Fibroblast of the aortic adventitia (primary cell): ENCODE measurements at regions not wholly inside any gene's neighbourhood (a gene's known extent, or its start where the extent isn't known, plus 50 kb on each side); places are given as distances from the start of the nearest gene placed in this dataset.

Experiments used
- DNase-seq: peaks from one replicate; pipeline ENCODE4 v3.0.0-alpha.2; 2010; ENCODE audit warnings: low read depth
- H3K4me3 ChIP-seq: 2 replicates; pipeline ENCODE4 v1.5.1; 2011; ENCODE audit warnings: low read depth, mild to moderate bottlenecking, control low read depth, low read length, moderate library complexity
- CTCF ChIP-seq: IDR thresholded peaks from 2 replicates; pipeline ENCODE4 v1.5.1; 2011; ENCODE audit warnings: mild to moderate bottlenecking, low read length, control low read depth, inconsistent platforms; ENCODE audit not compliant: insufficient read depth

DNA sequence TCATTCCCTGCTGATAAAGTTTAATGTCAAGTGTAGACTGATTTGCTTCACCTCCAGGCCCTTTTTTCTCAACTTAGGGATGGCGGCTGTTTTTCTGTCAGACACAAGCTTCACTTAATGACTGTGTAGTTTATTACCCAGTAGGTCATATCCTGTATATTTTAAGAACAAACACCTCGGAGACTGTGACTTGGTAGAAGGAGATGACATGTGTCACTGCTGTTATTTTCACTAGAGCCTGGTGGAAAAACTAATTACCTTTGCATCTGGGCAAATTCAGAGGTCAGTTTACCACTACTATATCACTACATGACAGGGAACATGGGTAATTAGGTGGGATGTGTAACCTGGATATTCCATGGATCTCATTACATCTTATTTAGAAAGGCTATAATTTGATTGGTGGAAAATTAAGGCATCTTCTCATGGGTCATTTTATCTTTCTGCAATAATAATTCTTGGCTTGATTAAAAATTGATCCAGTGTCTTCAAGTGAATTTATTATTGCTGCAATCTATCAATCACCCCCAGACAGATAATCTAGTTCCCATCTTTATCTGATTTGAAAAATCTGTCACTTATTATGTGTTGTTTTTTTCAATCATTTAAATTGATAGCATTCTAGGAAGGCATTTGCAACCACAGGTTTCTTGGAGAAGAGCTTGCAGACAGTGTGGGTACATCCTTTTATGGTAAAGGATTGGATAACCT, 353.8 kb upstream of the SPRED2 start:
- no peak overlapping the region for H3K4me3 ChIP-seq
- no peak for TF ChIP-seq CTCF
- no peak for DNase-seq

GRCh38 chr2:65782996-65783650, 350.7 kb upstream of the SPRED2 start:
- H3K4me3 ChIP-seq = no peak overlapping the region
- TF ChIP-seq CTCF = no peak
- no peak for DNase-seq

DNA sequence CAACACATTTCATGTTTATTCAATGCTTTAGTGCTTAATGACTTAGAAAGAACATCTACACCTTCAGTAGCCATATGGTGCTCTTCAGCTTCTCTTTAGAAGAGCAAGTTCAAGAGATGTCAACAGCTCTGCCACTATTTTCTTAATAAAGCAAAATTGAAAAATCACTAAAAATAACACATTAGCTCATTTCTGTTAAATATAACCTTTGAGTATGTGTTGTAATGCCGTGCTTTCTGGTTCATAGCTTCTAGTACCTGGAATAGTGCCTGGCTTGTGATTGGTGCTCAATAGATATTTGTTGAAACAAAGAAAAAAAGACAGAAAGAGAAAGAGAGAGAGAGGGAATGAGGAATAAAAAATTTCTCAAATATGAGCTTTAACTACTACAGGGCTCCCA, 349.8 kb upstream of the SPRED2 start:
- no peak overlapping the region for H3K4me3 ChIP-seq
- DNase-seq = no peak
- TF ChIP-seq CTCF = no peak

DNA sequence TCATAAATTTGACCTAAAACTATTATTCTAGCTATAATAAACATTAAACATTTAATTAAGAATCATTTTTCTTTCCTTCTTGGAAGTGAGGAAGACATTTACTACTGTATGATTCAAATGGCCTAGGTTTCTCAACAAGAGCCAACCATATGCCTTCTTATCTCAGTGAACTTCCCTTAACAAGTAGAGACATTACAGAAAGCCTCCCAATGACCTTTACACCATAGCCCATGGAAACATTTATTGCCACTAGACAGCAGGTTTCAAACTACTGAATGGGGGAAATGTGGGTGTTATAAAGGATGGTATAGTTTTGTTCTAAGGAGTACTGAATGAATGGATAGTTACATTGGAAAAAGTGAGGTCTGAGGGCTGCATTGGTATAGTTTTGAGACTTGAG, 349.4 kb upstream of the SPRED2 start:
- no peak for TF ChIP-seq CTCF
- no peak overlapping the region for H3K4me3 ChIP-seq
- DNase-seq = no peak

DNA sequence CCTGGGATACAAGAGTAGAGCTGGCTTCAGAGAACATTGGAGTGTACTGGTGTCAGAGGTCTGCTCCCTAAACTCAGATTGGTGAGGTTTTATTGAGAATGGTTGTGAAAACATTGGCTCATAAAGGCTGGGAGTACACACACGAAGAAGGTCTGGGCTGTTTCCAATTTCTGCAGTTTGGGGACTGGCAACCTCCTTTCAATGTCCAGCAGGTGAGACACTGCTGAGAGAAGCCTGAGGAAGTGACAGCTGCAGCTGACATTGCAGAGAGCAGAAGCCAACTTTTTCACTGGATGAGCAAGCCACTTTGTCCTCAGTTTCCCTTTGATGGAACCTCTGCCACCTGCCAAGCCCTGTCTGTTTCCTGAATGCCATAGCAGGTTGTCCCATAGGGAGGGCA, 346.6 kb upstream of the SPRED2 start:
- no peak for TF ChIP-seq CTCF
- no peak for DNase-seq
- H3K4me3 ChIP-seq = no peak overlapping the region

- no peak for TF ChIP-seq CTCF
- H3K4me3 ChIP-seq = no peak overlapping the region
- DNase-seq = no peak
Observed at GRCh38 chr2:65778137-65778536, 345.7 kb upstream of the SPRED2 start.
